ENCODE measurements at regions not wholly inside any gene's neighbourhood (a gene's known extent, or its start where the extent isn't known, plus 50 kb on each side); places are given as distances from the start of the nearest gene placed in this dataset.

DNA sequence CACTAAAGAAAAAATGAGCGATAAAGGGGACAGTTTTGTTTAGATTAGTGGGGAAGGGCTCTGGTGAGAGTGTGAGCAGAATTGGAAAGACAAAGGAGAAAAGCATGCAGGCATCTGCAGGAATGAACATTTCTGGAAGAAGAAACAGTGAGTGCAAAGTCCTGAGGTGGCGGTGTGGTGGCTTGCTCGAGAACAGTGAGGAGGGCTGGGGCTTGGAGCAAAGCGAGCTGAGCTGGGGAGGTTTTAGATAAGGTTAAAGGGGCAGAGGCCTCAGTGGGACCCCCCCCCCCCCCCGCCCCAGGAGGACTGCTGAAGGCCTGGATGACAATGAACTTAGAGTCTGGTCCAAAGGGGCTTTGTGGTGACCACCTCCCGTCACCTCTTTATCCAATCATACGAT lies 202.7 kb upstream of the MVB12B start:
- H3K36me3 ChIP-seq (ENCODE audit: control insufficient read depth in 4 of 4, insufficient read depth in 3 of 4, low read depth in 1 of 4, low read length in 3 of 4), result no peaks in the 10 kb centered on the region
- 53% methylated on average over 7 of the region's 7 CpGs for WGBS
- no peak overlapping the region for H3K9ac ChIP-seq (ENCODE audit: low read depth in 1 of 2, low read length in 2 of 2)
- TF ChIP-seq ZBTB33 (IDR thresholded peaks at IDR 0.05) (no peak), NR2F2 (IDR thresholded peaks at IDR 0.05) (no peak), TAF1 (conservative IDR thresholded peaks at IDR 0.05) (no peak), EGR1 (IDR thresholded peaks at IDR 0.05; ENCODE audit: low read depth in 2 of 2) (no peak), YY1 (IDR thresholded peaks at IDR 0.05) (no peak), JUND (IDR thresholded peaks at IDR 0.05) (no peak)
- H3K27ac ChIP-seq (ENCODE audit: low read depth in 1 of 2, low read length in 2 of 2), result no peak overlapping the region
- no peak overlapping the region for H3K4me3 ChIP-seq (ENCODE audit: low read depth in 1 of 3, low read length in 3 of 3)
- no peaks in the 10 kb centered on the region for H3K4me1 ChIP-seq (ENCODE audit: control insufficient read depth in 4 of 4, insufficient read depth in 4 of 4, low read length in 3 of 4)
- peaks cover 0 to 2% (median 0%) of the 10 kb centered on the region in 4 donors for H3K27me3 ChIP-seq (ENCODE audit: control insufficient read depth in 4 of 4, insufficient read depth in 4 of 4, low read length in 3 of 4)
- peak; percentile 9 for DNase-seq (ENCODE audit: low spot score)
- H3K9me3 ChIP-seq (ENCODE audit: control insufficient read depth in 4 of 4, low read length in 3 of 4), result peaks cover 0 to 6% (median 2%) of the 10 kb centered on the region in 4 donors

DNA sequence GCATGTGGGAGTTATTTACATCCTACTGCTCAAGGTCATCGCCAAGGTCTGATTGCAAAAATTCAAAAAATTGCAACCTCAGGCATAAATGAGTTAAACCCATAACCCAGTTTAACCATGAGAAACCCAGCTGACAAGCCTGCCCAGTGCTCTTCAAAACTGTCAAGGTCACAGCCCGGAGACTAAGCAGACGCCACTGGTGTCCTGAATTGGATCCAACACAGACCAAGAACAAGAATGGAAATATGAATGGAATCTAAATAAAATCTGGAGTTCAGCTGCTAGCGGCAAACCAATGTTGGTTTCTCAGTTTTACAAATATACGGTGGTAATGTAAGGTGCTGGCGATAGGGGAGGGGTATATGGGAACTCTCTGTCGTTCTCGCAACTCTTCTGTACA lies 201.5 kb upstream of the MVB12B start:
- DNase-seq (ENCODE audit: low spot score), result peak; percentile 29

DNA sequence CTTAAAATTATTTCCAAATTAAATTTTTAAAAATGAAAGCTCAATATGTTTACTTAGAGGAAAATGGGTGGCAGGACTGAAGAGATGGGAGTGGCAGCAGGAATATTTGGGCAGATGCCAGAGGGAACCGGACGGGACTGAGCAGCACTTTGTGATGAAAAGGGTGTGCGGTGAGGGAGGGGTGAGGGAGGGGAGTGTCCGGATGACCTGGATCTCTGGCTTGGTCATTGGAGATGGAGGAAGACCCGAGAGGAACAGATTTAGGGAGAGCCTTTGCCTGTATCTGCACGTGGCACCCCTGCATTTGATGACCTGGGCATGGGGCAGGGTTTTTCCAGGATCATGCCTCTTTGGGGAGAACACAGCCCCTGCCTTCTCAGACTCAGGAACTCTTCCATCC lies 201.1 kb upstream of the MVB12B start:
- no peaks in the 10 kb centered on the region for H3K4me1 ChIP-seq (ENCODE audit: control insufficient read depth in 4 of 4, insufficient read depth in 4 of 4, low read length in 3 of 4)
- DNase-seq (ENCODE audit: low spot score), result peak; percentile 29
- H3K4me3 ChIP-seq (ENCODE audit: low read depth in 1 of 3, low read length in 3 of 3), result no peak overlapping the region
- H3K9me3 ChIP-seq (ENCODE audit: control insufficient read depth in 4 of 4, low read length in 3 of 4), result peaks cover 0 to 6% (median 2%) of the 10 kb centered on the region in 4 donors
- no peaks in the 10 kb centered on the region for H3K36me3 ChIP-seq (ENCODE audit: control insufficient read depth in 4 of 4, insufficient read depth in 3 of 4, low read depth in 1 of 4, low read length in 3 of 4)
- no peak overlapping the region for H3K27ac ChIP-seq (ENCODE audit: low read depth in 1 of 2, low read length in 2 of 2)
- H3K9ac ChIP-seq (ENCODE audit: low read depth in 1 of 2, low read length in 2 of 2), result no peak overlapping the region
- peaks cover 0 to 2% (median 0%) of the 10 kb centered on the region in 4 donors for H3K27me3 ChIP-seq (ENCODE audit: control insufficient read depth in 4 of 4, insufficient read depth in 4 of 4, low read length in 3 of 4)
- WGBS, result 63% methylated on average over 6 of the region's 6 CpGs
- TF ChIP-seq, protein P1, sequence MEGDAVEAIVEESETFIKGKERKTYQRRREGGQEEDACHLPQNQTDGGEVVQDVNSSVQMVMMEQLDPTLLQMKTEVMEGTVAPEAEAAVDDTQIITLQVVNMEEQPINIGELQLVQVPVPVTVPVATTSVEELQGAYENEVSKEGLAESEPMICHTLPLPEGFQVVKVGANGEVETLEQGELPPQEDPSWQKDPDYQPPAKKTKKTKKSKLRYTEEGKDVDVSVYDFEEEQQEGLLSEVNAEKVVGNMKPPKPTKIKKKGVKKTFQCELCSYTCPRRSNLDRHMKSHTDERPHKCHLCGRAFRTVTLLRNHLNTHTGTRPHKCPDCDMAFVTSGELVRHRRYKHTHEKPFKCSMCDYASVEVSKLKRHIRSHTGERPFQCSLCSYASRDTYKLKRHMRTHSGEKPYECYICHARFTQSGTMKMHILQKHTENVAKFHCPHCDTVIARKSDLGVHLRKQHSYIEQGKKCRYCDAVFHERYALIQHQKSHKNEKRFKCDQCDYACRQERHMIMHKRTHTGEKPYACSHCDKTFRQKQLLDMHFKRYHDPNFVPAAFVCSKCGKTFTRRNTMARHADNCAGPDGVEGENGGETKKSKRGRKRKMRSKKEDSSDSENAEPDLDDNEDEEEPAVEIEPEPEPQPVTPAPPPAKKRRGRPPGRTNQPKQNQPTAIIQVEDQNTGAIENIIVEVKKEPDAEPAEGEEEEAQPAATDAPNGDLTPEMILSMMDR (IDR thresholded peaks at IDR 0.05; ENCODE audit: low read depth, low read length, missing input control), result no peak
- TF ChIP-seq YY1 (IDR thresholded peaks at IDR 0.05), result no peak
- TF ChIP-seq GABPA (IDR thresholded peaks at IDR 0.05 in 1 of 2, conservative IDR thresholded peaks at IDR 0.05 in 1 of 2), result no peak
- no peak for TF ChIP-seq NR2F2 (IDR thresholded peaks at IDR 0.05)
- TF ChIP-seq TAF1 (conservative IDR thresholded peaks at IDR 0.05), result no peak
- no peak for TF ChIP-seq MAX (IDR thresholded peaks at IDR 0.05)
- no peak for TF ChIP-seq FOXA1 (IDR thresholded peaks at IDR 0.05)
- no peak for TF ChIP-seq HNF4A (conservative IDR thresholded peaks at IDR 0.05)

More for the DNA sequence above, 201.5 kb upstream of the MVB12B start:
- peaks cover 0 to 6% (median 2%) of the 10 kb centered on the region in 4 donors for H3K9me3 ChIP-seq (ENCODE audit: control insufficient read depth in 4 of 4, low read length in 3 of 4)
- TF ChIP-seq NR2F2 (IDR thresholded peaks at IDR 0.05) (peak; percentile 41), EGR1 (IDR thresholded peaks at IDR 0.05; ENCODE audit: low read depth in 2 of 2) (no peak), HNF4A (conservative IDR thresholded peaks at IDR 0.05) (no peak), SP1 (IDR thresholded peaks at IDR 0.05) (no peak), JUND (IDR thresholded peaks at IDR 0.05) (no peak)
- TF ChIP-seq, protein P2, sequence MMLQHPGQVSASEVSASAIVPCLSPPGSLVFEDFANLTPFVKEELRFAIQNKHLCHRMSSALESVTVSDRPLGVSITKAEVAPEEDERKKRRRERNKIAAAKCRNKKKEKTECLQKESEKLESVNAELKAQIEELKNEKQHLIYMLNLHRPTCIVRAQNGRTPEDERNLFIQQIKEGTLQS (IDR thresholded peaks at IDR 0.05), result no peak
- H3K27ac ChIP-seq (ENCODE audit: low read depth in 1 of 2, low read length in 2 of 2), result no peak overlapping the region
- no peak overlapping the region for H3K9ac ChIP-seq (ENCODE audit: low read depth in 1 of 2, low read length in 2 of 2)
- no peaks in the 10 kb centered on the region for H3K4me1 ChIP-seq (ENCODE audit: control insufficient read depth in 4 of 4, insufficient read depth in 4 of 4, low read length in 3 of 4)
- H3K36me3 ChIP-seq (ENCODE audit: control insufficient read depth in 4 of 4, insufficient read depth in 3 of 4, low read depth in 1 of 4, low read length in 3 of 4), result no peaks in the 10 kb centered on the region
- H3K4me3 ChIP-seq (ENCODE audit: low read depth in 1 of 3, low read length in 3 of 3), result no peak overlapping the region
- WGBS, result 72% methylated on average over 8 of the region's 8 CpGs
- peaks cover 0 to 2% (median 0%) of the 10 kb centered on the region in 4 donors for H3K27me3 ChIP-seq (ENCODE audit: control insufficient read depth in 4 of 4, insufficient read depth in 4 of 4, low read length in 3 of 4)
